ENCODE measurements at regions not wholly inside any gene's neighbourhood (a gene's known extent, or its start where the extent isn't known, plus 50 kb on each side); places are given as distances from the start of the nearest gene placed in this dataset.

GRCh38 chr5:118552731-118553360 is 435.5 kb downstream of the DTWD2 start:
- in situ Hi-C loops (cut with MboI), result no loop called here
- H3K27ac ChIP-seq (ENCODE audit: control insufficient read depth, insufficient read depth), result no peak overlapping the region
- ChIA-PET CTCF (no interaction called here), RAD21 (ENCODE audit: unreplicated experiment) (no interaction called here), POLR2A (no interaction called here), SMC1A (ENCODE audit: uncharacterized antibody, unreplicated experiment) (no interaction called here)
- H3K79me2 ChIP-seq (ENCODE audit: control insufficient read depth, insufficient read depth, low read length), result no peaks in the 10 kb centered on the region
- no peaks in the 10 kb centered on the region for H4K20me1 ChIP-seq (ENCODE audit: control insufficient read depth, insufficient read depth)
- intact Hi-C loops (cut with micrococcal nuclease; ENCODE audit: unreplicated experiment), result no loop called here
- no peak overlapping the region for H3K4me3 ChIP-seq
- no peaks in the 10 kb centered on the region for H3K36me3 ChIP-seq (ENCODE audit: control insufficient read depth in 2 of 2, insufficient read depth in 2 of 2, low read length in 1 of 2)
- ATAC-seq, result no peak
- no peak overlapping the region for H2AFZ ChIP-seq (ENCODE audit: control insufficient read depth, low read depth, low read length)
- WGBS (ENCODE audit: insufficient coverage, insufficient replicate concordance, low lambda C conversion rate, missing lambda C conversion rate), result 12% methylated on average over 2 of the region's 2 CpGs
- no peak overlapping the region for H3K4me2 ChIP-seq (ENCODE audit: control insufficient read depth, insufficient read depth)
- no peak overlapping the region for H3K9ac ChIP-seq (ENCODE audit: control insufficient read depth, insufficient read depth, low read length)
- DNase-seq (ENCODE audit: low read depth, low spot score), result no peak
- no peaks in the 10 kb centered on the region; the same call in 1 of the 2 replicates for H3K4me1 ChIP-seq (ENCODE audit: control insufficient read depth, insufficient read depth, low read length)
- H3K9me3 ChIP-seq (replicated peaks; ENCODE audit: control insufficient read depth, insufficient read depth, low read length), result no peaks in the 10 kb centered on the region
- no TSS peak for BruUV-seq (replicated peaks)
- TF ChIP-seq PML (IDR thresholded peaks at IDR 0.05; ENCODE audit: low read length) (no peak), ZNF622 (IDR thresholded peaks at IDR 0.05) (no peak), BMI1 (IDR thresholded peaks at IDR 0.05; ENCODE audit: borderline replicate concordance) (no peak), STAT3 (IDR thresholded peaks at IDR 0.05; ENCODE audit: low read depth, low read length) (no peak), SIX5 (IDR thresholded peaks at IDR 0.05; ENCODE audit: low read depth, low read length, severe bottlenecking) (no peak), RBBP5 (conservative IDR thresholded peaks at IDR 0.05) (no peak), CBX3 (IDR thresholded peaks at IDR 0.05; ENCODE audit: borderline replicate concordance, low read depth) (no peak), NRF1 (conservative IDR thresholded peaks at IDR 0.05; ENCODE audit: low read depth, low read length) (no peak), HDGF (IDR thresholded peaks at IDR 0.05) (no peak), NR2C2 (IDR thresholded peaks at IDR 0.05; ENCODE audit: borderline replicate concordance, control insufficient read depth, insufficient read length, low read depth) (no peak), CREB1 (IDR thresholded peaks at IDR 0.05; ENCODE audit: low read depth) (no peak), ATF7 (IDR thresholded peaks at IDR 0.05; ENCODE audit: low read depth) (no peak), TCF12 (IDR thresholded peaks at IDR 0.05; ENCODE audit: low read depth, low read length) (no peak), NFYA (IDR thresholded peaks at IDR 0.05; ENCODE audit: borderline replicate concordance, low read depth, low read length) (no peak), KAT2A (conservative IDR thresholded peaks at IDR 0.05; ENCODE audit: control insufficient read depth, low read depth, low read length) (no peak)
- TF ChIP-seq, protein P1, sequence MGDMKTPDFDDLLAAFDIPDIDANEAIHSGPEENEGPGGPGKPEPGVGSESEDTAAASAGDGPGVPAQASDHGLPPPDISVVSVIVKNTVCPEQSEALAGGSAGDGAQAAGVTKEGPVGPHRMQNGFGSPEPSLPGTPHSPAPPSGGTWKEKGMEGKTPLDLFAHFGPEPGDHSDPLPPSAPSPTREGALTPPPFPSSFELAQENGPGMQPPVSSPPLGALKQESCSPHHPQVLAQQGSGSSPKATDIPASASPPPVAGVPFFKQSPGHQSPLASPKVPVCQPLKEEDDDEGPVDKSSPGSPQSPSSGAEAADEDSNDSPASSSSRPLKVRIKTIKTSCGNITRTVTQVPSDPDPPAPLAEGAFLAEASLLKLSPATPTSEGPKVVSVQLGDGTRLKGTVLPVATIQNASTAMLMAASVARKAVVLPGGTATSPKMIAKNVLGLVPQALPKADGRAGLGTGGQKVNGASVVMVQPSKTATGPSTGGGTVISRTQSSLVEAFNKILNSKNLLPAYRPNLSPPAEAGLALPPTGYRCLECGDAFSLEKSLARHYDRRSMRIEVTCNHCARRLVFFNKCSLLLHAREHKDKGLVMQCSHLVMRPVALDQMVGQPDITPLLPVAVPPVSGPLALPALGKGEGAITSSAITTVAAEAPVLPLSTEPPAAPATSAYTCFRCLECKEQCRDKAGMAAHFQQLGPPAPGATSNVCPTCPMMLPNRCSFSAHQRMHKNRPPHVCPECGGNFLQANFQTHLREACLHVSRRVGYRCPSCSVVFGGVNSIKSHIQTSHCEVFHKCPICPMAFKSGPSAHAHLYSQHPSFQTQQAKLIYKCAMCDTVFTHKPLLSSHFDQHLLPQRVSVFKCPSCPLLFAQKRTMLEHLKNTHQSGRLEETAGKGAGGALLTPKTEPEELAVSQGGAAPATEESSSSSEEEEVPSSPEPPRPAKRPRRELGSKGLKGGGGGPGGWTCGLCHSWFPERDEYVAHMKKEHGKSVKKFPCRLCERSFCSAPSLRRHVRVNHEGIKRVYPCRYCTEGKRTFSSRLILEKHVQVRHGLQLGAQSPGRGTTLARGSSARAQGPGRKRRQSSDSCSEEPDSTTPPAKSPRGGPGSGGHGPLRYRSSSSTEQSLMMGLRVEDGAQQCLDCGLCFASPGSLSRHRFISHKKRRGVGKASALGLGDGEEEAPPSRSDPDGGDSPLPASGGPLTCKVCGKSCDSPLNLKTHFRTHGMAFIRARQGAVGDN (IDR thresholded peaks at IDR 0.05), result no peak
- TF ChIP-seq, protein P2, sequence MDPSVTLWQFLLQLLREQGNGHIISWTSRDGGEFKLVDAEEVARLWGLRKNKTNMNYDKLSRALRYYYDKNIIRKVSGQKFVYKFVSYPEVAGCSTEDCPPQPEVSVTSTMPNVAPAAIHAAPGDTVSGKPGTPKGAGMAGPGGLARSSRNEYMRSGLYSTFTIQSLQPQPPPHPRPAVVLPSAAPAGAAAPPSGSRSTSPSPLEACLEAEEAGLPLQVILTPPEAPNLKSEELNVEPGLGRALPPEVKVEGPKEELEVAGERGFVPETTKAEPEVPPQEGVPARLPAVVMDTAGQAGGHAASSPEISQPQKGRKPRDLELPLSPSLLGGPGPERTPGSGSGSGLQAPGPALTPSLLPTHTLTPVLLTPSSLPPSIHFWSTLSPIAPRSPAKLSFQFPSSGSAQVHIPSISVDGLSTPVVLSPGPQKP (IDR thresholded peaks at IDR 0.05; ENCODE audit: low read depth, low read length), result no peak
- no peak for FAIRE-seq
- H3K27me3 ChIP-seq (replicated peaks in 1 of 2; ENCODE audit: control insufficient read depth in 2 of 2, insufficient read depth in 2 of 2, low read length in 1 of 2), result no peaks in the 10 kb centered on the region

Measured in GM12878 (cell line).